ENCODE measurements at regions not wholly inside any gene's neighbourhood (a gene's known extent, or its start where the extent isn't known, plus 50 kb on each side); places are given as distances from the start of the nearest gene placed in this dataset.

GRCh38 chr5:136738829-136739228, 373.5 kb upstream of the TRPC7 start (continued):
- no peak for TF ChIP-seq ZNF462 (CRISPR knock-in tag; IDR thresholded peaks at IDR 0.05)

- H3K27ac ChIP-seq (ENCODE audit: low read depth), result no peak overlapping the region
- no peak overlapping the region for H3K4me2 ChIP-seq
- no peak for TF ChIP-seq REST (IDR thresholded peaks at IDR 0.05; ENCODE audit: unreplicated experiment)
- no peak for TF ChIP-seq ZNF462 (CRISPR knock-in tag; IDR thresholded peaks at IDR 0.05)
- no peak for TF ChIP-seq CTCF (conservative IDR thresholded peaks at IDR 0.05; ENCODE audit: low read depth in 2 of 2)
These were observed 370.7 kb upstream of the TRPC7 start for GRCh38 chr5:136736021-136736420.

More at GRCh38 chr5:136736021-136736420, 370.7 kb upstream of the TRPC7 start:
- Histone ChIP-seq H3K9me2 (ENCODE audit: insufficient read depth) (no peaks in the 10 kb centered on the region; the same call in 1 of the 2 replicates), H3K36me3 (ENCODE audit: insufficient read depth) (no peaks in the 10 kb centered on the region), H3K79me2 (replicated peaks; ENCODE audit: insufficient read depth) (no peaks in the 10 kb centered on the region), H3F3A (replicated peaks; ENCODE audit: low read depth) (no peaks in the 10 kb centered on the region), H2AFZ (0 out of 2 replicates have a peak overlapping the region, but pooled peaks have one; percentile 14), H3K4me1 (ENCODE audit: insufficient read depth) (peaks cover 10% of the 10 kb centered on the region; the same call in 1 of the 2 replicates), H4K20me1 (replicated peaks; ENCODE audit: insufficient read depth) (no peaks in the 10 kb centered on the region), H3K27me3 (ENCODE audit: insufficient read depth) (no peaks in the 10 kb centered on the region), H3K4me3 (no peak overlapping the region)
- Mint-ChIP-seq H3K9me3 (peaks cover 22% of the 10 kb centered on the region), H3K27me3 (ENCODE audit: insufficient read depth, low read depth, poor library complexity) (peaks cover 4% of the 10 kb centered on the region), H3K4me3 (no peak overlapping the region), H3K4me1 (peaks cover 21% of the 10 kb centered on the region), H3K27ac (no peak overlapping the region), H3K36me3 (ENCODE audit: low read depth) (peaks cover 37% of the 10 kb centered on the region)
- no peak for ATAC-seq
- no peak for DNase-seq (ENCODE audit: low spot score)

Data from GM23338 (cell line).